Panc1 (cell line): ENCODE measurements at regions not wholly inside any gene's neighbourhood (a gene's known extent, or its start where the extent isn't known, plus 50 kb on each side); places are given as distances from the start of the nearest gene placed in this dataset.

Experiments
- ATAC-seq: fragments of 200-7000 bp; cut with Tn5 transposase; 2 replicates; pipeline ENCODE4 v1.9.1; 2020; ENCODE audit warnings: mild to moderate bottlenecking, moderate library complexity
- BruUV-seq: library from RNA; stranded (reverse); fragments of 400-500 nt; replicated peaks from 2 replicates; lab custom pipeline; 2021; lab: Mats Ljungman, UMichigan
- CTCF ChIA-PET: fragments of 300-600 bp; sonication (Branson Sonifier 250); formaldehyde crosslinking; loops from one replicate; lab custom pipeline; 2022; ENCODE audit warnings: antibody characterized with exemption; lab: Charles Lee
- POLR2A ChIA-PET: fragments of 300-600 bp; sonication (Branson Sonifier 250); formaldehyde crosslinking; loops from one replicate; lab custom pipeline; 2022; ENCODE audit warnings: antibody characterized with exemption; lab: Charles Lee
- DNase-seq: peaks from one replicate; pipeline ENCODE4 v3.0.0-alpha.2; 2010; ENCODE audit warnings: low read depth, low spot score
- H3K27ac ChIP-seq: 2 replicates; pipeline ENCODE4 v1.5.1; 2011; ENCODE audit warnings: mild to moderate bottlenecking, low read length, inconsistent platforms
- H3K27me3 ChIP-seq: fragments of 200-500 bp; sonication (Bioruptor generic); 2 replicates; pipeline ENCODE4 v1.6.0; 2014; ENCODE audit warnings: low read length, inconsistent platforms; ENCODE audit not compliant: control insufficient read depth, insufficient read depth
- H3K36me3 ChIP-seq: fragments of 200-500 bp; sonication (Bioruptor generic); 2 replicates; pipeline ENCODE4 v1.5.1; 2014; ENCODE audit warnings: inconsistent platforms, mild to moderate bottlenecking, low read length, moderate library complexity; ENCODE audit not compliant: control insufficient read depth, insufficient read depth
- H3K4me1 ChIP-seq: 2 replicates; pipeline ENCODE4 v1.5.1; 2011; ENCODE audit warnings: inconsistent platforms, mild to moderate bottlenecking, low read length, moderate library complexity; ENCODE audit not compliant: control insufficient read depth, insufficient read depth
- H3K4me3 ChIP-seq, 2 experiments: 2 replicates each; pipeline ENCODE4 v1.5.1; 2011 to 2012; ENCODE audit warnings: low read depth in 2 of 2, low read length in 2 of 2, mild to moderate bottlenecking in 2 of 2, inconsistent platforms in 1 of 2, moderate library complexity in 1 of 2
- H3K9me3 ChIP-seq: fragments of 200-500 bp; sonication (Bioruptor generic); 2 replicates; pipeline ENCODE4 v1.5.1; 2014; ENCODE audit warnings: low read depth, mild to moderate bottlenecking, inconsistent platforms, low read length, moderate library complexity; ENCODE audit not compliant: control insufficient read depth, insufficient read depth
- POLR2AphosphoS5 ChIP-seq: IDR thresholded peaks from 2 replicates; pipeline ENCODE4 v1.6.1; 2012; ENCODE audit warnings: mild to moderate bottlenecking, low read depth, low read length, moderate library complexity
- SIN3A ChIP-seq: IDR thresholded peaks from 2 replicates; pipeline ENCODE4 v1.6.1; 2012; ENCODE audit warnings: low read depth, mild to moderate bottlenecking, low read length, moderate library complexity, borderline replicate concordance; ENCODE audit not compliant: insufficient read depth
- TCF7L2 ChIP-seq: IDR thresholded peaks from 2 replicates; pipeline ENCODE4 v1.6.1; 2011; ENCODE audit warnings: mild to moderate bottlenecking, low read depth, low read length, inconsistent platforms
- in situ Hi-C: cut with HindIII; loops from 2 replicates; pipeline ENCODE4 v1.10.0; 2016; ENCODE audit warnings: low sequenced_read_pairs, low pct_unique_long_range_greater_than_20kb
- intact Hi-C: fragments of 100-400 bp; cut with micrococcal nuclease; formaldehyde crosslinking; loops from one replicate; pipeline ENCODE4 v1.10.0; 2022; ENCODE audit not compliant: unreplicated experiment
- TF ChIP-seq, protein P1 (sequence below), 2 experiments: IDR thresholded peaks; 2 replicates each; pipeline ENCODE4 v1.6.1; 2011 to 2012; ENCODE audit warnings: low read depth in 2 of 2, control low read depth in 1 of 2, low read length in 1 of 2, mild to moderate bottlenecking in 1 of 2, moderate library complexity in 1 of 2; ENCODE audit not compliant: insufficient read depth in 1 of 2
- TF ChIP-seq, protein P2 (sequence below): fragments of 450-650 bp; IDR thresholded peaks from 2 replicates; pipeline ENCODE4 v1.5.1; 2017; ENCODE audit warnings: mild to moderate bottlenecking

DNA sequence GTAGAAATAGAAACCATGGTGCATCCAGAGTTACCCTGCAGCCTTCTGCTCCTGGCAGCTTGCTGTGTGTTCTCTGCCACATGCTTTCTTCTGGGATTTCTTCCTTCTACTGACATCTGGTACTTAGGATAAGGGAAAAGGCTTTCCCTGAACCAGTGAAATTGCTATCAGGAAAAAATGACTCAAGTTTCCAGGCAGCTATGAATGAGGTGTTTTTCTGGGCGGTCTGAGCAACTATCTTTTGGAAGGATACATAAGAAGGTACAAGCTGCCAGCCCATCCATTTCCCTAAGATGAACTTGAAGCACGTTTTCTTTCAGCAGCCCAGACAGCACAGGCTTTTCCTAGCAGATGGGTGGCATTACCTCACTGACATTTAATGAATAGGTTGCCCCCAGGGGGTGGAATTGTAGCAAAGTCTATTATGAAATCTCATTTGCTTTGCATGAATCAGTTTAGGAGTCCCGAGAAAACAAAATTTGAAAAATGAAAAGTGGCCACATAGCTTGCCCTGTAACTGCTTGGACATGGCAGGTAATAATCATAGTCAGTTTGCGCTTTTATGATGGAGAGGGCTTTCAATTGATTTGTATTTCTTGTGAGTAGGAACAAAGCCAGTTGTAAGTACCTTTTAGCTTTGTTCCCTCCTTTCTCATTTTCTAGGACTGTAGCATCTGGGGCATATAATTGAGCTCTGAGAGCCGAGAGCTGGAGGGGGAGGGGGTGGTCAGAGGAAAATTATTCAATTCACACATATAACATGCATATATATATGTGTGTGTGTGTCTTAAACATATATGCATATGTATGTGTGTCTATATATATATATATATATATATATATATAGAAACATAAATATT is 108.5 kb downstream of the C9orf152 start:
- Histone ChIP-seq H3K27ac (no peak overlapping the region), H3K9me3 (no peaks in the 10 kb centered on the region), H3K4me3 (no peak overlapping the region), H3K36me3 (no peaks in the 10 kb centered on the region), H3K27me3 (no peaks in the 10 kb centered on the region), H3K4me1 (no peaks in the 10 kb centered on the region)
- POLR2A ChIA-PET = no interaction called here
- no peak for TF ChIP-seq TCF7L2
- TF ChIP-seq, protein P1, sequence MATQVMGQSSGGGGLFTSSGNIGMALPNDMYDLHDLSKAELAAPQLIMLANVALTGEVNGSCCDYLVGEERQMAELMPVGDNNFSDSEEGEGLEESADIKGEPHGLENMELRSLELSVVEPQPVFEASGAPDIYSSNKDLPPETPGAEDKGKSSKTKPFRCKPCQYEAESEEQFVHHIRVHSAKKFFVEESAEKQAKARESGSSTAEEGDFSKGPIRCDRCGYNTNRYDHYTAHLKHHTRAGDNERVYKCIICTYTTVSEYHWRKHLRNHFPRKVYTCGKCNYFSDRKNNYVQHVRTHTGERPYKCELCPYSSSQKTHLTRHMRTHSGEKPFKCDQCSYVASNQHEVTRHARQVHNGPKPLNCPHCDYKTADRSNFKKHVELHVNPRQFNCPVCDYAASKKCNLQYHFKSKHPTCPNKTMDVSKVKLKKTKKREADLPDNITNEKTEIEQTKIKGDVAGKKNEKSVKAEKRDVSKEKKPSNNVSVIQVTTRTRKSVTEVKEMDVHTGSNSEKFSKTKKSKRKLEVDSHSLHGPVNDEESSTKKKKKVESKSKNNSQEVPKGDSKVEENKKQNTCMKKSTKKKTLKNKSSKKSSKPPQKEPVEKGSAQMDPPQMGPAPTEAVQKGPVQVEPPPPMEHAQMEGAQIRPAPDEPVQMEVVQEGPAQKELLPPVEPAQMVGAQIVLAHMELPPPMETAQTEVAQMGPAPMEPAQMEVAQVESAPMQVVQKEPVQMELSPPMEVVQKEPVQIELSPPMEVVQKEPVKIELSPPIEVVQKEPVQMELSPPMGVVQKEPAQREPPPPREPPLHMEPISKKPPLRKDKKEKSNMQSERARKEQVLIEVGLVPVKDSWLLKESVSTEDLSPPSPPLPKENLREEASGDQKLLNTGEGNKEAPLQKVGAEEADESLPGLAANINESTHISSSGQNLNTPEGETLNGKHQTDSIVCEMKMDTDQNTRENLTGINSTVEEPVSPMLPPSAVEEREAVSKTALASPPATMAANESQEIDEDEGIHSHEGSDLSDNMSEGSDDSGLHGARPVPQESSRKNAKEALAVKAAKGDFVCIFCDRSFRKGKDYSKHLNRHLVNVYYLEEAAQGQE (IDR thresholded peaks at IDR 0.05; ENCODE audit: insufficient read depth in 1 of 2, low read depth in 2 of 2, low read length in 1 of 2) = no peak
- TF ChIP-seq, protein P2, sequence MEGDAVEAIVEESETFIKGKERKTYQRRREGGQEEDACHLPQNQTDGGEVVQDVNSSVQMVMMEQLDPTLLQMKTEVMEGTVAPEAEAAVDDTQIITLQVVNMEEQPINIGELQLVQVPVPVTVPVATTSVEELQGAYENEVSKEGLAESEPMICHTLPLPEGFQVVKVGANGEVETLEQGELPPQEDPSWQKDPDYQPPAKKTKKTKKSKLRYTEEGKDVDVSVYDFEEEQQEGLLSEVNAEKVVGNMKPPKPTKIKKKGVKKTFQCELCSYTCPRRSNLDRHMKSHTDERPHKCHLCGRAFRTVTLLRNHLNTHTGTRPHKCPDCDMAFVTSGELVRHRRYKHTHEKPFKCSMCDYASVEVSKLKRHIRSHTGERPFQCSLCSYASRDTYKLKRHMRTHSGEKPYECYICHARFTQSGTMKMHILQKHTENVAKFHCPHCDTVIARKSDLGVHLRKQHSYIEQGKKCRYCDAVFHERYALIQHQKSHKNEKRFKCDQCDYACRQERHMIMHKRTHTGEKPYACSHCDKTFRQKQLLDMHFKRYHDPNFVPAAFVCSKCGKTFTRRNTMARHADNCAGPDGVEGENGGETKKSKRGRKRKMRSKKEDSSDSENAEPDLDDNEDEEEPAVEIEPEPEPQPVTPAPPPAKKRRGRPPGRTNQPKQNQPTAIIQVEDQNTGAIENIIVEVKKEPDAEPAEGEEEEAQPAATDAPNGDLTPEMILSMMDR = no peak
- no peak for TF ChIP-seq SIN3A
- TF ChIP-seq POLR2AphosphoS5 = no peak
- ATAC-seq = no peak
- in situ Hi-C loops = no loop called here
- CTCF ChIA-PET = no interaction called here
- intact Hi-C loops = no loop called here
- BruUV-seq = no TSS peak
- DNase-seq = no peak

DNA sequence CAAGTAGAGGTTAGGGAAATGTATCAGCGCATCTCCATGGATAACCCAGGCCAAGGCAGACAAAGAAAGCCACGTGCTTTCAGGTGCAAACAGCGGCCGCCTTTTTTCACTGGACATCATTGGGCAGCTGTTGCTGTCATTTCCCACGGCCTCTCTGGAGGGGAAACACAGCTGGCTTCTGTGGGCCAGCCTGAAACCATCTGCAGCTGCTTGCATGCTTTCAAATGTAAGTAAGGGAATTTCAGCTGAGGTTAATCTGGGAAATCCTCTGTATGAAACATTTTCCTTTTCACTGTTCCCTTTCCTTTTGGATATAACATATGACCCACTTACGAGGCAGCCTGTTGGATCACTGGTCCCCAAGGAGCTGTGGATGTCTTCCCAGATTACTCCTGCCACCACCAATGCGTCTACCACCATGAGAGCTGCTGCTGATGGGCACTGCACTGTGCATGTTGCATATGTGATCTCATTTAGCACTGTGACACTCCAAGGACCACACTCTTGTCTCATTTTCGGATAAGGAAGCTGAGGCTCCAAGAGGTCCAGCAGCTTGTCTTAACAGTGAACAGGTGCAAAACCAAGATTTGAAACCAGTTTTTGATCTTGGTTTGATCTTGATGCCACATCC is 106.3 kb downstream of the C9orf152 start:
- POLR2A ChIA-PET = interaction anchor here (0.9 kb wide), 1 partner anchor 11 kb away, joined by 7 read pairs; no protein-coding TSS in a partner anchor
- H3K36me3 ChIP-seq = no peaks in the 10 kb centered on the region
- no TSS peak for BruUV-seq
- H3K27ac ChIP-seq = no peak overlapping the region
- no peak for TF ChIP-seq POLR2AphosphoS5
- TF ChIP-seq SIN3A = no peak
- TF ChIP-seq, protein P2 = no peak
- DNase-seq (no peak), ATAC-seq (no peak)
- in situ Hi-C loops (no loop called here), intact Hi-C loops (no loop called here)
- CTCF ChIA-PET = interaction anchor here (0.6 kb wide), 1 partner anchor 811 kb away, joined by 3 read pairs; no protein-coding TSS in a partner anchor
- H3K27me3 ChIP-seq = no peaks in the 10 kb centered on the region
- no peaks in the 10 kb centered on the region for H3K4me1 ChIP-seq
- H3K9me3 ChIP-seq = no peaks in the 10 kb centered on the region
- H3K4me3 ChIP-seq = no peak overlapping the region
